K562 (cell line): ENCODE measurements at regions not wholly inside any gene's neighbourhood (a gene's known extent, or its start where the extent isn't known, plus 50 kb on each side); places are given as distances from the start of the nearest gene placed in this dataset.

Experiments used
- RAD51 ChIP-seq: fragments of 450-650 bp; IDR thresholded peaks from 2 replicates; pipeline ENCODE4 v1.7.1; 2016; ENCODE audit warnings: low read depth, mild to moderate bottlenecking, borderline replicate concordance
- ZC3H11A ChIP-seq: IDR thresholded peaks from 2 replicates; pipeline ENCODE4 v1.6.1; 2012; ENCODE audit warnings: low read depth, low read length, improper control_type of control experiment
- ZNF146 ChIP-seq: IDR thresholded peaks from one replicate; pipeline ENCODE4 v1.6.1; 2018; ENCODE audit warnings: missing compliant biosample characterization; ENCODE audit not compliant: unreplicated experiment
- TF ChIP-seq, protein P1 (sequence below), 3 experiments: IDR thresholded peaks in 2 of 3; conservative IDR thresholded peaks in 1 of 3; 2 replicates each; pipeline ENCODE4 v1.5.1; 2011 to 2012; ENCODE audit warnings: low read length in 3 of 3, mild to moderate bottlenecking in 3 of 3, control low read depth in 2 of 3, improper control_type of control experiment in 1 of 3, inconsistent platforms in 1 of 3, low read depth in 1 of 3, mixed read lengths in 1 of 3, moderate library complexity in 1 of 3; ENCODE audit not compliant: insufficient read depth in 2 of 3

DNA sequence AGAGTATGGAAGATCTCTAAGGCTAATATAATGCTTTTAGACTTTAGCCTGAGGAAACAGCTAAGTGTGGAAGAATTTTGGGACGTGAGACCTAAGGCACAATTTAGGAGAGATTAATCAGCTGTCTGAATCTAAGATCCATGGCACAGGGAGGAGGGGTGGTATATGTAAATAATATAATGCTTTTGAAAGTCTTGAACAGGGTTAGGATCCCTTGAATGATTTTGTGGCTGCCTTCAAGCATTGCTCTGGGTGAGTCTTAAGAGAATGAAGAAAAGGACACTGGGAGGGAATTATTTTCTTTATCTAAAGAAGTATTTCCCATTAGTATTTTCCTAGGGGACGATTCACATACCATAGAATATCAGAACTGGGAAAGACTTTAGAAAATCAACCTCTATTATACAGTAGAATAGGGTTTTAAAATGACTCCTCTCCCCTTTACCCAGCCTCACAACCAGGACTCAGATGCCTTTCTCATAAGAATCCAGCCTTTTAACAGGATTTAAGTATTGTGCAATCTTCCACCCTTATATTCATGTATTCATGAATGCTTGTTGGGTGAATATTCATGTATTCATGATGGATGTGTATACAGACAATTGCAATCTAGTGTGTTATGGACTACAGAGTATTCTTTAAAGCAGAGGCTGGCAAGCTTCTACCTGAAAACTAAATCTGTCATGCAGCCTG is 664.2 kb upstream of the CPEB2 start:
- TF ChIP-seq, protein P1, sequence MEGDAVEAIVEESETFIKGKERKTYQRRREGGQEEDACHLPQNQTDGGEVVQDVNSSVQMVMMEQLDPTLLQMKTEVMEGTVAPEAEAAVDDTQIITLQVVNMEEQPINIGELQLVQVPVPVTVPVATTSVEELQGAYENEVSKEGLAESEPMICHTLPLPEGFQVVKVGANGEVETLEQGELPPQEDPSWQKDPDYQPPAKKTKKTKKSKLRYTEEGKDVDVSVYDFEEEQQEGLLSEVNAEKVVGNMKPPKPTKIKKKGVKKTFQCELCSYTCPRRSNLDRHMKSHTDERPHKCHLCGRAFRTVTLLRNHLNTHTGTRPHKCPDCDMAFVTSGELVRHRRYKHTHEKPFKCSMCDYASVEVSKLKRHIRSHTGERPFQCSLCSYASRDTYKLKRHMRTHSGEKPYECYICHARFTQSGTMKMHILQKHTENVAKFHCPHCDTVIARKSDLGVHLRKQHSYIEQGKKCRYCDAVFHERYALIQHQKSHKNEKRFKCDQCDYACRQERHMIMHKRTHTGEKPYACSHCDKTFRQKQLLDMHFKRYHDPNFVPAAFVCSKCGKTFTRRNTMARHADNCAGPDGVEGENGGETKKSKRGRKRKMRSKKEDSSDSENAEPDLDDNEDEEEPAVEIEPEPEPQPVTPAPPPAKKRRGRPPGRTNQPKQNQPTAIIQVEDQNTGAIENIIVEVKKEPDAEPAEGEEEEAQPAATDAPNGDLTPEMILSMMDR (IDR thresholded peaks at IDR 0.05 in 2 of 3, conservative IDR thresholded peaks at IDR 0.05 in 1 of 3; ENCODE audit: insufficient read depth in 2 of 3, low read depth in 1 of 3, low read length in 3 of 3), result no peak
- TF ChIP-seq ZNF146 (CRISPR knock-in tag) (no peak), ZC3H11A (no peak), RAD51 (no peak)
